WTC11 (cell line): ENCODE measurements at regions not wholly inside any gene's neighbourhood (a gene's known extent, or its start where the extent isn't known, plus 50 kb on each side); places are given as distances from the start of the nearest gene placed in this dataset.

Experiments used
- ATAC-seq: fragments of 200-7000 bp; cut with Tn5 transposase; 2 replicates; pipeline ENCODE4 v1.10.0; 2021; ENCODE audit warnings: mild to moderate bottlenecking, moderate library complexity
- CTCF ChIA-PET: fragments of 300-600 bp; sonication (Branson Sonifier 250); formaldehyde crosslinking; loops from one replicate; lab custom pipeline; 2021; ENCODE audit warnings: antibody characterized with exemption; lab: Charles Lee
- POLR2A ChIA-PET: fragments of 350-600 bp; sonication (Branson Sonifier 250); formaldehyde crosslinking; loops from one replicate; lab custom pipeline; 2021; ENCODE audit warnings: antibody characterized with exemption; lab: Charles Lee
- DNase-seq: peaks from one replicate; pipeline ENCODE4 v3.0.0; 2021; ENCODE audit warnings: low spot score
- H3K27ac Mint-ChIP-seq: 2 replicates; pipeline ENCODE4 v1.8.0; 2021; ENCODE audit warnings: mixed read lengths
- H3K27me3 Mint-ChIP-seq: 2 replicates; pipeline ENCODE4 v1.8.0; 2021; ENCODE audit warnings: low read depth, mild to moderate bottlenecking, moderate library complexity, mixed read lengths
- H3K36me3 Mint-ChIP-seq: 2 replicates; pipeline ENCODE4 v1.8.0; 2021; ENCODE audit warnings: mixed read lengths
- H3K4me1 Mint-ChIP-seq: 2 replicates; pipeline ENCODE4 v1.8.0; 2022; ENCODE audit warnings: mixed read lengths
- H3K4me3 Mint-ChIP-seq: 2 replicates; pipeline ENCODE4 v1.8.0; 2021; ENCODE audit warnings: mild to moderate bottlenecking, moderate library complexity, mixed read lengths
- H3K9me3 Mint-ChIP-seq: 2 replicates; pipeline ENCODE4 v1.8.0; 2021; ENCODE audit warnings: mixed read lengths
- CBFB ChIP-seq: sonication (generic); formaldehyde crosslinking; IDR thresholded peaks from 2 replicates; pipeline ENCODE4 v1.8.1; 2022; ENCODE audit warnings: mild to moderate bottlenecking, low read depth, missing genetic modification reagents
- CREB1 ChIP-seq: sonication (generic); formaldehyde crosslinking; IDR thresholded peaks from 2 replicates; pipeline ENCODE4 v1.8.0; 2023; ENCODE audit warnings: mild to moderate bottlenecking, missing genetic modification reagents
- ELF4 ChIP-seq: sonication (generic); formaldehyde crosslinking; IDR thresholded peaks from 2 replicates; pipeline ENCODE4 v1.8.1; 2022; ENCODE audit warnings: low read depth, mild to moderate bottlenecking, moderate library complexity, missing genetic modification reagents
- ESRRA ChIP-seq: sonication (generic); formaldehyde crosslinking; IDR thresholded peaks from 2 replicates; pipeline ENCODE4 v1.8.1; 2022; ENCODE audit warnings: mild to moderate bottlenecking, missing genetic modification reagents, borderline replicate concordance
- GTF2I ChIP-seq: fragments of 250-450 bp; sonication (Bioruptor Pico); conservative IDR thresholded peaks from 2 replicates; pipeline ENCODE4 v1.4.0; 2021; ENCODE audit warnings: mild to moderate bottlenecking
- KAT7 ChIP-seq: sonication (generic); formaldehyde crosslinking; IDR thresholded peaks from 2 replicates; pipeline ENCODE4 v1.8.1; 2023; ENCODE audit warnings: missing genetic modification reagents, mild to moderate bottlenecking, borderline replicate concordance
- NFATC4 ChIP-seq: fragments of 250-450 bp; sonication (Bioruptor Pico); IDR thresholded peaks from 2 replicates; pipeline ENCODE4 v1.9.0; 2021; ENCODE audit warnings: mild to moderate bottlenecking
- NFYB ChIP-seq: sonication (generic); formaldehyde crosslinking; conservative IDR thresholded peaks from 2 replicates; pipeline ENCODE4 v1.8.0; 2022; ENCODE audit warnings: low read depth, missing genetic modification reagents
- RELA ChIP-seq: sonication (generic); formaldehyde crosslinking; IDR thresholded peaks from 2 replicates; pipeline ENCODE4 v1.8.1; 2022; ENCODE audit warnings: missing genetic modification reagents, mild to moderate bottlenecking, borderline replicate concordance
- SMAD4 ChIP-seq: sonication (generic); formaldehyde crosslinking; IDR thresholded peaks from 2 replicates; pipeline ENCODE4 v1.8.0; 2022; ENCODE audit warnings: mild to moderate bottlenecking, missing genetic modification reagents
- SP1 ChIP-seq: sonication (generic); formaldehyde crosslinking; conservative IDR thresholded peaks from 2 replicates; pipeline ENCODE4 v1.8.1; 2022; ENCODE audit warnings: missing genetic modification reagents
- TF ChIP-seq, protein P1 (sequence below): fragments of 250-450 bp; sonication (Bioruptor Pico); IDR thresholded peaks from 2 replicates; pipeline ENCODE4 v1.9.0; 2021; ENCODE audit warnings: mild to moderate bottlenecking, borderline replicate concordance
- TF ChIP-seq, protein P2 (sequence below): fragments of 250-450 bp; sonication (Bioruptor Pico); IDR thresholded peaks from 2 replicates; pipeline ENCODE4 v1.9.0; 2021; ENCODE audit warnings: moderate library complexity, mild to moderate bottlenecking, inconsistent platforms, borderline replicate concordance
- TF ChIP-seq, protein P3 (sequence below): fragments of 250-450 bp; sonication (Bioruptor Pico); IDR thresholded peaks from 2 replicates; pipeline ENCODE4 v2.1.2; 2022; ENCODE audit warnings: mild to moderate bottlenecking, moderate library complexity
- TF ChIP-seq, protein P4 (sequence below): sonication (generic); formaldehyde crosslinking; IDR thresholded peaks from 2 replicates; pipeline ENCODE4 v1.8.0; 2022; ENCODE audit warnings: mild to moderate bottlenecking, missing genetic modification reagents
- TF ChIP-seq, protein P5 (sequence below): sonication (generic); formaldehyde crosslinking; IDR thresholded peaks from 2 replicates; pipeline ENCODE4 v1.8.0; 2023; ENCODE audit warnings: missing genetic modification reagents, mild to moderate bottlenecking, borderline replicate concordance

DNA sequence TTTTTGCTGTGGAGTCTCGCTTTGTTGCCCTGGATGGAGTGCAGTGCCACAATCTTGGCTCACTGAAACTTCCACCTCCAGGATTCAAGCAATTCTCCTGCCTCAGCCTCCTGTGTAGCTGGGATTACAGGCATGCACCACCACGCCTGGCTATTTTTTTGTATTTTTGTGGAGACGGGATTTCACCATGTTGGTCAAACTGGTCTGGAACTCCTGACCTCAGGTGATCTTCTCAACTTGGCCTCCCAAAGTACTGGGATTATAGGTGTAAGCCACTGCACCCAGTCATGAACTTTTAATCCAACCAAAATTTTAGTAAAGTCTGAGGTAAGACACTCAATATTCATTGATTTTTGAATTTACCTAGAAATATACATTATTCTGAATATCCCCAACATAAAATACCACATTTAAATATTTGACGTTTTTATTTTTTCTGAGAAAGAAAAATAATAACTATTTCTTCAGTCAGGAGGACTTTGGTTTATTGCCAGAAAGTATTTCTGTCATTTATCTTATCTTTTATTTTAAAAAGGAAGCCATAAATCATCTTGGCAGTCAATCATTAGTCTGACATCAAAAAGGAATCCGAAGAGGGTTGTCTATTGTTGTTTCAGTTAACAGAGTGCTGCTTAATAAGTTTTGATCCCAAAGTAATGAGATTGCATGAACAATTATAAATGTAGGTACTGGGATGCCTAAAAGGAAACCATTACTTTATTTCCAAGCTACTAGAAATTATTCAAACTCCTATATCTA, 102.2 kb upstream of the GRIA4 start (continued):
- TF ChIP-seq, protein P1, sequence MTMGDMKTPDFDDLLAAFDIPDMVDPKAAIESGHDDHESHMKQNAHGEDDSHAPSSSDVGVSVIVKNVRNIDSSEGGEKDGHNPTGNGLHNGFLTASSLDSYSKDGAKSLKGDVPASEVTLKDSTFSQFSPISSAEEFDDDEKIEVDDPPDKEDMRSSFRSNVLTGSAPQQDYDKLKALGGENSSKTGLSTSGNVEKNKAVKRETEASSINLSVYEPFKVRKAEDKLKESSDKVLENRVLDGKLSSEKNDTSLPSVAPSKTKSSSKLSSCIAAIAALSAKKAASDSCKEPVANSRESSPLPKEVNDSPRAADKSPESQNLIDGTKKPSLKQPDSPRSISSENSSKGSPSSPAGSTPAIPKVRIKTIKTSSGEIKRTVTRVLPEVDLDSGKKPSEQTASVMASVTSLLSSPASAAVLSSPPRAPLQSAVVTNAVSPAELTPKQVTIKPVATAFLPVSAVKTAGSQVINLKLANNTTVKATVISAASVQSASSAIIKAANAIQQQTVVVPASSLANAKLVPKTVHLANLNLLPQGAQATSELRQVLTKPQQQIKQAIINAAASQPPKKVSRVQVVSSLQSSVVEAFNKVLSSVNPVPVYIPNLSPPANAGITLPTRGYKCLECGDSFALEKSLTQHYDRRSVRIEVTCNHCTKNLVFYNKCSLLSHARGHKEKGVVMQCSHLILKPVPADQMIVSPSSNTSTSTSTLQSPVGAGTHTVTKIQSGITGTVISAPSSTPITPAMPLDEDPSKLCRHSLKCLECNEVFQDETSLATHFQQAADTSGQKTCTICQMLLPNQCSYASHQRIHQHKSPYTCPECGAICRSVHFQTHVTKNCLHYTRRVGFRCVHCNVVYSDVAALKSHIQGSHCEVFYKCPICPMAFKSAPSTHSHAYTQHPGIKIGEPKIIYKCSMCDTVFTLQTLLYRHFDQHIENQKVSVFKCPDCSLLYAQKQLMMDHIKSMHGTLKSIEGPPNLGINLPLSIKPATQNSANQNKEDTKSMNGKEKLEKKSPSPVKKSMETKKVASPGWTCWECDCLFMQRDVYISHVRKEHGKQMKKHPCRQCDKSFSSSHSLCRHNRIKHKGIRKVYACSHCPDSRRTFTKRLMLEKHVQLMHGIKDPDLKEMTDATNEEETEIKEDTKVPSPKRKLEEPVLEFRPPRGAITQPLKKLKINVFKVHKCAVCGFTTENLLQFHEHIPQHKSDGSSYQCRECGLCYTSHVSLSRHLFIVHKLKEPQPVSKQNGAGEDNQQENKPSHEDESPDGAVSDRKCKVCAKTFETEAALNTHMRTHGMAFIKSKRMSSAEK (CRISPR knock-in tag), result no peak

DNA sequence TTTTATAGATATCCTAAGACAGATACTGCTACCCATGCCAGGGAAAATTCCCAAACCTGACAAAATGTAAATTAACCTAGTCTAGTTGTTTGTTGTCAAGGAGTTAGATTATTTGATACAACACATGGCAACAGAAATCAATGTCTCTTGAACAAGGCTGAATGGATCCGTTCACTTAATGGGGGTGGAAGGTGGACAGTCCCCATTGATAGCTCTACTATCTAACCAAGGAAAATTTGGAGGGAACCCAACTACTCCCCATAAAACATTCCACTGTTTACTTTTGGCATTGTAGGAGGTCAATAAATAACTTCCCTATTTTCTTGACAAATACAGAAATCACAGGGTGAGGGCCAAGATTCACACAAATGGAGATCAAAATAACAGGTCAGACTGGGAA, 117.9 kb upstream of the GRIA4 start:
- Mint-ChIP-seq H3K36me3 (no peaks in the 10 kb centered on the region), H3K27ac (no peak overlapping the region), H3K4me3 (no peak overlapping the region), H3K9me3 (no peaks in the 10 kb centered on the region), H3K4me1 (peaks cover 17% of the 10 kb centered on the region), H3K27me3 (no peaks in the 10 kb centered on the region)
- DNase-seq (no peak), ATAC-seq (no peak)
- ChIA-PET POLR2A (no interaction called here), CTCF (no interaction called here)
- no peak for TF ChIP-seq NFYB (CRISPR knock-in tag)
- TF ChIP-seq, protein P2, sequence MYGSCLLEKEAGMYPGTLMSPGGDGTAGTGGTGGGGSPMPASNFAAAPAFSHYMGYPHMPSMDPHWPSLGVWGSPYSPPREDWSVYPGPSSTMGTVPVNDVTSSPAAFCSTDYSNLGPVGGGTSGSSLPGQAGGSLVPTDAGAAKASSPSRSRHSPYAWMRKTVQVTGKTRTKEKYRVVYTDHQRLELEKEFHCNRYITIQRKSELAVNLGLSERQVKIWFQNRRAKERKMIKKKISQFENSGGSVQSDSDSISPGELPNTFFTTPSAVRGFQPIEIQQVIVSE (CRISPR knock-in tag), result no peak
- no peak for TF ChIP-seq CBFB (CRISPR knock-in tag)
- TF ChIP-seq, protein P3, sequence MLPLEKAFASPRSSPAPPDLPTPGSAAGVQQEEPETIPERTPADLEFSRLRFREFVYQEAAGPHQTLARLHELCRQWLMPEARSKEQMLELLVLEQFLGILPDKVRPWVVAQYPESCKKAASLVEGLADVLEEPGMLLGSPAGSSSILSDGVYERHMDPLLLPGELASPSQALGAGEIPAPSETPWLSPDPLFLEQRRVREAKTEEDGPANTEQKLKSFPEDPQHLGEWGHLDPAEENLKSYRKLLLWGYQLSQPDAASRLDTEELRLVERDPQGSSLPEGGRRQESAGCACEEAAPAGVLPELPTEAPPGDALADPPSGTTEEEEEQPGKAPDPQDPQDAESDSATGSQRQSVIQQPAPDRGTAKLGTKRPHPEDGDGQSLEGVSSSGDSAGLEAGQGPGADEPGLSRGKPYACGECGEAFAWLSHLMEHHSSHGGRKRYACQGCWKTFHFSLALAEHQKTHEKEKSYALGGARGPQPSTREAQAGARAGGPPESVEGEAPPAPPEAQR (CRISPR knock-in tag), result no peak
- TF ChIP-seq ELF4 (CRISPR knock-in tag), result no peak
- no peak for TF ChIP-seq RELA (CRISPR knock-in tag)
- TF ChIP-seq, protein P4, sequence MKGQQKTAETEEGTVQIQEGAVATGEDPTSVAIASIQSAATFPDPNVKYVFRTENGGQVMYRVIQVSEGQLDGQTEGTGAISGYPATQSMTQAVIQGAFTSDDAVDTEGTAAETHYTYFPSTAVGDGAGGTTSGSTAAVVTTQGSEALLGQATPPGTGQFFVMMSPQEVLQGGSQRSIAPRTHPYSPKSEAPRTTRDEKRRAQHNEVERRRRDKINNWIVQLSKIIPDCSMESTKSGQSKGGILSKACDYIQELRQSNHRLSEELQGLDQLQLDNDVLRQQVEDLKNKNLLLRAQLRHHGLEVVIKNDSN (CRISPR knock-in tag), result no peak
- TF ChIP-seq CREB1 (CRISPR knock-in tag), result no peak
- no peak for TF ChIP-seq SMAD4 (CRISPR knock-in tag)
- no peak for TF ChIP-seq SP1 (CRISPR knock-in tag)
- no peak for TF ChIP-seq GTF2I
- TF ChIP-seq ESRRA (CRISPR knock-in tag), result no peak
- TF ChIP-seq, protein P5, sequence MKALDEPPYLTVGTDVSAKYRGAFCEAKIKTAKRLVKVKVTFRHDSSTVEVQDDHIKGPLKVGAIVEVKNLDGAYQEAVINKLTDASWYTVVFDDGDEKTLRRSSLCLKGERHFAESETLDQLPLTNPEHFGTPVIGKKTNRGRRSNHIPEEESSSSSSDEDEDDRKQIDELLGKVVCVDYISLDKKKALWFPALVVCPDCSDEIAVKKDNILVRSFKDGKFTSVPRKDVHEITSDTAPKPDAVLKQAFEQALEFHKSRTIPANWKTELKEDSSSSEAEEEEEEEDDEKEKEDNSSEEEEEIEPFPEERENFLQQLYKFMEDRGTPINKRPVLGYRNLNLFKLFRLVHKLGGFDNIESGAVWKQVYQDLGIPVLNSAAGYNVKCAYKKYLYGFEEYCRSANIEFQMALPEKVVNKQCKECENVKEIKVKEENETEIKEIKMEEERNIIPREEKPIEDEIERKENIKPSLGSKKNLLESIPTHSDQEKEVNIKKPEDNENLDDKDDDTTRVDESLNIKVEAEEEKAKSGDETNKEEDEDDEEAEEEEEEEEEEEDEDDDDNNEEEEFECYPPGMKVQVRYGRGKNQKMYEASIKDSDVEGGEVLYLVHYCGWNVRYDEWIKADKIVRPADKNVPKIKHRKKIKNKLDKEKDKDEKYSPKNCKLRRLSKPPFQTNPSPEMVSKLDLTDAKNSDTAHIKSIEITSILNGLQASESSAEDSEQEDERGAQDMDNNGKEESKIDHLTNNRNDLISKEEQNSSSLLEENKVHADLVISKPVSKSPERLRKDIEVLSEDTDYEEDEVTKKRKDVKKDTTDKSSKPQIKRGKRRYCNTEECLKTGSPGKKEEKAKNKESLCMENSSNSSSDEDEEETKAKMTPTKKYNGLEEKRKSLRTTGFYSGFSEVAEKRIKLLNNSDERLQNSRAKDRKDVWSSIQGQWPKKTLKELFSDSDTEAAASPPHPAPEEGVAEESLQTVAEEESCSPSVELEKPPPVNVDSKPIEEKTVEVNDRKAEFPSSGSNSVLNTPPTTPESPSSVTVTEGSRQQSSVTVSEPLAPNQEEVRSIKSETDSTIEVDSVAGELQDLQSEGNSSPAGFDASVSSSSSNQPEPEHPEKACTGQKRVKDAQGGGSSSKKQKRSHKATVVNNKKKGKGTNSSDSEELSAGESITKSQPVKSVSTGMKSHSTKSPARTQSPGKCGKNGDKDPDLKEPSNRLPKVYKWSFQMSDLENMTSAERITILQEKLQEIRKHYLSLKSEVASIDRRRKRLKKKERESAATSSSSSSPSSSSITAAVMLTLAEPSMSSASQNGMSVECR (CRISPR knock-in tag), result no peak
- TF ChIP-seq KAT7 (CRISPR knock-in tag), result no peak
- no peak for TF ChIP-seq NFATC4 (CRISPR knock-in tag)
